HL-60/S4 (cell line): ENCODE measurements at regions not wholly inside any gene's neighbourhood (a gene's known extent, or its start where the extent isn't known, plus 50 kb on each side); places are given as distances from the start of the nearest gene placed in this dataset.

Experiments used
- in situ Hi-C: fragments of 300-500 bp; cut with MboI; formaldehyde crosslinking; loops from 2 replicates; pipeline ENCODE4 v1.14.3; 2022; ENCODE audit warnings: low sequenced_read_pairs

- in situ Hi-C loops: loop anchor here (25.0 kb wide), 2 partner anchors 694 to 869 kb away; no protein-coding TSS in a partner anchor
Measured at GRCh38 chr1:185681034-185681633, 53.1 kb upstream of the HMCN1 start.

- in situ Hi-C loops: loop anchor here (25.0 kb wide), 2 partner anchors 693 to 868 kb away; no protein-coding TSS in a partner anchor
Measured at GRCh38 chr1:185680453-185680852, 53.7 kb upstream of the HMCN1 start.

GRCh38 chr1:185679220-185679619, 55.0 kb upstream of the HMCN1 start:
- in situ Hi-C loops: loop anchor here (25.0 kb wide), 2 partner anchors 692 to 867 kb away; no protein-coding TSS in a partner anchor

- in situ Hi-C loops: loop anchor here (25.0 kb wide), 2 partner anchors 690 to 865 kb away; no protein-coding TSS in a partner anchor
Measured at GRCh38 chr1:185676969-185677368, 57.2 kb upstream of the HMCN1 start.

GRCh38 chr1:185674201-185674600, 60.0 kb upstream of the HMCN1 start:
- in situ Hi-C loops: no loop called here

GRCh38 chr1:185672719-185673360, 61.4 kb upstream of the HMCN1 start:
- in situ Hi-C loops: no loop called here

GRCh38 chr1:185670187-185670627, 64.0 kb upstream of the HMCN1 start:
- in situ Hi-C loops: no loop called here

- in situ Hi-C loops: loop anchor here (10.0 kb wide), 1 partner anchor 343 kb away; no protein-coding TSS in a partner anchor
Measured at GRCh38 chr1:185668013-185668412, 66.2 kb upstream of the HMCN1 start.

GRCh38 chr1:185666582-185666981, 67.6 kb upstream of the HMCN1 start:
- in situ Hi-C loops: loop anchor here (10.0 kb wide), 1 partner anchor 342 kb away; no protein-coding TSS in a partner anchor

- in situ Hi-C loops: loop anchor here (10.0 kb wide), 1 partner anchor 339 kb away; no protein-coding TSS in a partner anchor
Measured at GRCh38 chr1:185663771-185664296, 70.4 kb upstream of the HMCN1 start.

- in situ Hi-C loops: loop anchor here (10.0 kb wide), 1 partner anchor 339 kb away; no protein-coding TSS in a partner anchor
Measured at GRCh38 chr1:185663332-185663731, 70.9 kb upstream of the HMCN1 start.

- in situ Hi-C loops: loop anchor here (10.0 kb wide), 1 partner anchor 337 kb away; no protein-coding TSS in a partner anchor
Measured at GRCh38 chr1:185661971-185662370, 72.2 kb upstream of the HMCN1 start.

- in situ Hi-C loops: no loop called here
Measured at GRCh38 chr1:185656663-185657062, 77.5 kb upstream of the HMCN1 start.

- in situ Hi-C loops: no loop called here
Measured at GRCh38 chr1:185654952-185655314, 79.3 kb upstream of the HMCN1 start.

- in situ Hi-C loops: no loop called here
Measured at GRCh38 chr1:185654199-185654951, 79.8 kb upstream of the HMCN1 start.

- in situ Hi-C loops: no loop called here
Measured at GRCh38 chr1:185653615-185654014, 80.6 kb upstream of the HMCN1 start.

GRCh38 chr1:185652348-185652747, 81.8 kb upstream of the HMCN1 start:
- in situ Hi-C loops: no loop called here

GRCh38 chr1:185650602-185651230, 83.5 kb upstream of the HMCN1 start:
- in situ Hi-C loops: no loop called here

GRCh38 chr1:185648858-185649589, 85.2 kb upstream of the HMCN1 start:
- in situ Hi-C loops: no loop called here
